Type B pancreatic cell (in vitro differentiated cells): ENCODE measurements at regions not wholly inside any gene's neighbourhood (a gene's known extent, or its start where the extent isn't known, plus 50 kb on each side); places are given as distances from the start of the nearest gene placed in this dataset.

Source experiments
- DNase-seq: peaks from one replicate; pipeline ENCODE4 v3.0.0; 2021; ENCODE audit warnings: mixed read lengths; ENCODE audit not compliant: unreplicated experiment; ENCODE audit errors: extremely low spot score
- H3K27ac Mint-ChIP-seq: 2 replicates; pipeline ENCODE4 v1.8.0; 2021; ENCODE audit warnings: mild to moderate bottlenecking, mixed read lengths
- H3K27me3 Mint-ChIP-seq: 2 replicates; pipeline ENCODE4 v1.8.0; 2021; ENCODE audit warnings: mixed read lengths
- H3K36me3 Mint-ChIP-seq: 2 replicates; pipeline ENCODE4 v1.8.0; 2021; ENCODE audit warnings: mixed read lengths
- H3K4me1 Mint-ChIP-seq: one replicate; pipeline ENCODE4 v1.8.0; 2021; ENCODE audit warnings: mixed read lengths; ENCODE audit not compliant: unreplicated experiment
- H3K4me3 Mint-ChIP-seq: 2 replicates; pipeline ENCODE4 v1.8.0; 2021; ENCODE audit warnings: mild to moderate bottlenecking, mixed read lengths
- H3K9me3 Mint-ChIP-seq: 2 replicates; pipeline ENCODE4 v1.8.0; 2021; ENCODE audit warnings: mixed read lengths
- TF ChIP-seq, protein P1 (sequence below): fragments of 200-600 bp; sonication (generic); conservative IDR thresholded peaks from 2 replicates; pipeline ENCODE4 v1.5.0; 2021; ENCODE audit warnings: antibody characterized with exemption, mild to moderate bottlenecking

- Mint-ChIP-seq H3K36me3 (peaks cover 4% of the 10 kb centered on the region), H3K27me3 (peaks cover 8% of the 10 kb centered on the region), H3K4me3 (no peak overlapping the region), H3K4me1 (peaks cover 22% of the 10 kb centered on the region), H3K27ac (no peak overlapping the region), H3K9me3 (peaks cover 7% of the 10 kb centered on the region)
- TF ChIP-seq, protein P1, sequence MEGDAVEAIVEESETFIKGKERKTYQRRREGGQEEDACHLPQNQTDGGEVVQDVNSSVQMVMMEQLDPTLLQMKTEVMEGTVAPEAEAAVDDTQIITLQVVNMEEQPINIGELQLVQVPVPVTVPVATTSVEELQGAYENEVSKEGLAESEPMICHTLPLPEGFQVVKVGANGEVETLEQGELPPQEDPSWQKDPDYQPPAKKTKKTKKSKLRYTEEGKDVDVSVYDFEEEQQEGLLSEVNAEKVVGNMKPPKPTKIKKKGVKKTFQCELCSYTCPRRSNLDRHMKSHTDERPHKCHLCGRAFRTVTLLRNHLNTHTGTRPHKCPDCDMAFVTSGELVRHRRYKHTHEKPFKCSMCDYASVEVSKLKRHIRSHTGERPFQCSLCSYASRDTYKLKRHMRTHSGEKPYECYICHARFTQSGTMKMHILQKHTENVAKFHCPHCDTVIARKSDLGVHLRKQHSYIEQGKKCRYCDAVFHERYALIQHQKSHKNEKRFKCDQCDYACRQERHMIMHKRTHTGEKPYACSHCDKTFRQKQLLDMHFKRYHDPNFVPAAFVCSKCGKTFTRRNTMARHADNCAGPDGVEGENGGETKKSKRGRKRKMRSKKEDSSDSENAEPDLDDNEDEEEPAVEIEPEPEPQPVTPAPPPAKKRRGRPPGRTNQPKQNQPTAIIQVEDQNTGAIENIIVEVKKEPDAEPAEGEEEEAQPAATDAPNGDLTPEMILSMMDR, result no peak
- DNase-seq, result no peak
Observed at GRCh38 chr5:125038477-125038876, 292.0 kb upstream of the ZNF608 start.

GRCh38 chr5:125041798-125042197, 295.4 kb upstream of the ZNF608 start:
- Mint-ChIP-seq H3K27me3 (peaks cover 2% of the 10 kb centered on the region), H3K36me3 (peaks cover under 1% of the 10 kb centered on the region), H3K9me3 (peaks cover 7% of the 10 kb centered on the region), H3K27ac (no peak overlapping the region), H3K4me1 (peaks cover 35% of the 10 kb centered on the region), H3K4me3 (no peak overlapping the region)
- DNase-seq, result no peak
- TF ChIP-seq, protein P1, result no peak

DNA sequence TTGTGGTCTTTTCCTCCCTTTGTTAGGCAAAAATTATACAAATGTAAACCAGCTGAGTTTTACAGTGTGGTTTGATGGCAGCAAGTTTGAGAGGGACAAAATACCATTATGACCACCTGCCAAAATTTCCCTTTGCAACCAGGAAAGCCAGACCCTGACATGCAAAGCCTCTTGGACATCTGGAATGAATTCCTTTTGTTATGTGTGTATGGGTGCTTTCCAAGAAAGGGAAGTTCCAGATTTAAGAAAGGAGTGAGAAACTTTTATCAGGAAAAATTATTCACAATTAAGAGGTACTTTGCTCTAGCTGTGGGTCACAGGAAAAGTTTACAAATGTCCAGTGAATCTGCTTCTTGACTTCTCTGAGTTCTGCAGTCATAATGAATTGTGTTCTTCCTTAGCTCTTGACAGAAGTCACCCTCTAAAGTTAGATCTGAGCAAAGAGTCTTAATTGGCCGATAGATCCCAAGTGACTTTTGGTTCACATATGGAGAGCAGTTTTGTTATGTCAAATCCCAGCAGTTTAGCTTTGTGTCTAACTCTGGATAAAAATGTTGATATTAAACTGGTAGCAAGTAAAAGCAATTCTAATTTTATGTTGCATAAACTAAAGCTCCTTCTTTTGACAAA, 295.9 kb upstream of the ZNF608 start:
- no peak overlapping the region for H3K27ac Mint-ChIP-seq
- TF ChIP-seq, protein P1, result no peak
- H3K4me3 Mint-ChIP-seq, result peak overlapping the region; percentile 6

GRCh38 chr5:125043781-125044391, 297.4 kb upstream of the ZNF608 start:
- Mint-ChIP-seq H3K27ac (peak overlapping the region; percentile 37), H3K27me3 (no peaks in the 10 kb centered on the region), H3K36me3 (no peaks in the 10 kb centered on the region), H3K9me3 (peaks cover 6% of the 10 kb centered on the region), H3K4me3 (peak overlapping the region; percentile 21), H3K4me1 (peaks cover 45% of the 10 kb centered on the region)
- TF ChIP-seq, protein P1, result no peak
- no peak for DNase-seq

More for the DNA sequence above, 295.9 kb upstream of the ZNF608 start:
- Mint-ChIP-seq H3K4me1 (peaks cover 35% of the 10 kb centered on the region), H3K9me3 (peaks cover 6% of the 10 kb centered on the region), H3K36me3 (no peaks in the 10 kb centered on the region), H3K27me3 (no peaks in the 10 kb centered on the region)
- no peak for DNase-seq

GRCh38 chr5:125044491-125045282, 298.2 kb upstream of the ZNF608 start:
- H3K36me3 Mint-ChIP-seq, result no peaks in the 10 kb centered on the region

More at GRCh38 chr5:125044491-125045282, 298.2 kb upstream of the ZNF608 start:
- peaks cover 6% of the 10 kb centered on the region for H3K9me3 Mint-ChIP-seq
- peak overlapping the region; percentile 21 for H3K4me3 Mint-ChIP-seq
- H3K27ac Mint-ChIP-seq, result peak overlapping the region; percentile 37
- peaks cover 51% of the 10 kb centered on the region for H3K4me1 Mint-ChIP-seq
- DNase-seq, result no peak
- H3K27me3 Mint-ChIP-seq, result no peaks in the 10 kb centered on the region
- TF ChIP-seq, protein P1, result no peak
